PFSK-1 (cell line): ENCODE measurements at regions not wholly inside any gene's neighbourhood (a gene's known extent, or its start where the extent isn't known, plus 50 kb on each side); places are given as distances from the start of the nearest gene placed in this dataset.

ENCODE experiments used
- POLR2AphosphoS5 ChIP-seq: IDR thresholded peaks from 2 replicates; pipeline ENCODE4 v1.6.1; 2012; ENCODE audit warnings: low read depth, mild to moderate bottlenecking, control low read depth, low read length, moderate library complexity
- TAF1 ChIP-seq: IDR thresholded peaks from 2 replicates; pipeline ENCODE4 v1.6.1; 2012; ENCODE audit warnings: low read length, control low read depth, borderline replicate concordance; ENCODE audit not compliant: insufficient read depth

DNA sequence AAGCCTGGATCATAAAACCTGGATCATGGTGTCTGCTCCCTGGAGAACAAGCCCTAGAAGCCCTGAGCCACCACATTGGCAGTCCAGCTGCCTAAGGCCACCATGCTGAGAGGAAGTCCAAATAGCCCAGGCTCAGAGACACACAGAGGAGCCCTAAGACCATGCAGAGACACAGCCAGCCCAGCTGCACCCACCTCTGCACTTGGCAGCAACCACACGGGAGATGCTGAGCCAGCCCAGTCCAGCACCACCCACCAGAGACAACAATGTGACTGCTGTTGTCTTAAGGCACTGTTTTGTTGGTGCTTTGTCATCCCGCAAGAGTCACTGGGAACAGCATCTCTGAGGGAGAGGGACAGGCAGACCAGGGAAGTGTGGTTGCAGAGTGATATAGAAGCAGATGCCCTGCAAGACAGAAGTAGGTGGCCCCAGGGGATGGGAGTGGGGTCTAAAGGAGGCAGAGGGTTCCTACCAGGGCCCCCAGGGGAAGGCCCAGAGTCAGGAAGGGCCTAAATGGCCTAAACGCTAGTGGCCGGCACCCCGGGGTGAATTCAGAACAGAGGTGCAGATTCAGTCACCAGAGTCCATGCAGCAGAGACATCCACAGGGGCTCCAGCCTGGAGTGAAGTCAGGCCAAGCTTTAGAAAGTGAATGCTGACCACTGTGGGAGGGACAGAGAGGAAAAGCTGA lies 105.4 kb upstream of the PRR20G start:
- TF ChIP-seq TAF1 (no peak), POLR2AphosphoS5 (no peak)
